GM19328 (cell line): ENCODE measurements at regions not wholly inside any gene's neighbourhood (a gene's known extent, or its start where the extent isn't known, plus 50 kb on each side); places are given as distances from the start of the nearest gene placed in this dataset.
A peak's percentile ranks its signal among the peaks of the same experiment; 100 is the strongest.

ENCODE experiments used
- ATAC-seq: cut with Tn5 transposase; IDR thresholded peaks from one replicate; pipeline ENCODE4 v1.9.1; 2021; ENCODE audit warnings: mild to moderate bottlenecking, moderate library complexity; ENCODE audit not compliant: unreplicated experiment

DNA sequence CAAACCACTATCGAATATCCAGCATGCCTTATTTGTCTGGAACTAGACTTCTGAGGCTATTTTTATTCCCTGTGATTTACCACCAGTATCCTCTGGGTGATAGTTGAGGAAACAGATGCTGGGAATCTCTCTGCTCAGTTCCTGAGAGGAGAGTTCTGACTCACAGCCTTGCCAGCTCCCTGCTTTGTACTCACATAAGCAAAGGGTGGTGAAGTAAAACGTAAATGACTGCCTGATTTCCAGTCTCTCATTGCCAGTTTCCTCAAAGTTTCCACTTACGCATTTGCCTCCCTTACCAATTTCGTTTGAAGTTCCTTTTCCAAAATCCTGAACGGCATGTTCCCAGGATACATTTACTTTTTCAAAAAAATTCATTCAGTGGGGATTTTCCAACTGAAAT lies 69.2 kb upstream of the HNRNPA3 start:
- no peak for ATAC-seq

DNA sequence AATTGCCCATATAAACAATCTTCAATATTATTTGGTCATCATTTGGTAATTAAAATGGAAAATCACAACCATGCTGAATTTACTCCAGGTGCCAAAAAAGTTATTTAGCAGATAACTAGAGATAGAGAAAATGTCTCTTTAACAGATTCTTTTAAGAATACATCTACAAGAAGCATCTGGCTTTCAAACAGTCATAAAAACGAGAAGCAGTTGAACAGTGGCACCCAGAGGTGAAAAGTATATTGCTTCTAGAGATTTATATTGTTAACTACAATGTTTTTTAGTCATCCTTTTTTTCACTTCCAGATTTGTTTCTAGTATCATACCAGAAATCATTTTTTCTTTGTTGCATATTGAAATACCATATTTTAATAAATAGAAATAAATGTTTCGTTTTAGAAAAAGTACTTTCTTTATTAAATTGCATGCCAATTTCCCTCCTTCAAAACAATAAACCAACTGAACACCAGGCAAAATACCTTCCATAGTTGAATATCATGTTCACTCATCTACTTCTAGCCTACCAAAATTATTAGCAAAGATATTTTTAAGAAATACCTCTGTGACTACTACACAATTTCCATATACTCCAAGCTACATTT lies 65.4 kb upstream of the HNRNPA3 start:
- peak; percentile 50 for ATAC-seq

DNA sequence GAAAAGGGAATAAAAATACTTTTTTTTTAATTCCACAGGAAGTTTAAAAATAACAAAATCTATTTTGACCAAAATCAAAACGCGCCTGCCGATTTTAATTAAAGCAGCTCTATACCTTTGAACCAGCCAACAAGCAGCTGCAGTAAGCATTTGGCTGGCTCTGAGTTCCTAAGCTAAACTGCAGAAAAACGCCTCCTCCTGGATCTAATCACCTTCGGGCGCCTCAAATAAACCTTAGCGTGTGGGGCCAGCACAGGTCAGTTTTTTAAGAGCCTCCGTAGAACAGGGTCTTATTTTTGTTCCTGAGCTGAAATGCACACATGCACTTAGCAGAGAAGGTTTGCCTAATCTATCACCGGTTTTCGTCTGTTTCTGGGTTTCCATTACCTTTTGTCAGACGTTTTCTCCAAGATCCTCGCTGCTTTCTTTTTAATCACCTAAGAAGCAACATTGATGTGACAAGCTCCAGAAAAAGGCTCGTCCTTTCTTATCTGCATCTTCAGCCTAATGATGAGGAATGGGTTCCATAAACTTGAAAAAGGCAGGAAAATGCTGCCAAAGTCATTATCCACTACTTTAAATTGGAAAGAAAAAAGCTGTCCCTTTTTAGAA lies 64.7 kb upstream of the HNRNPA3 start:
- ATAC-seq = no peak

DNA sequence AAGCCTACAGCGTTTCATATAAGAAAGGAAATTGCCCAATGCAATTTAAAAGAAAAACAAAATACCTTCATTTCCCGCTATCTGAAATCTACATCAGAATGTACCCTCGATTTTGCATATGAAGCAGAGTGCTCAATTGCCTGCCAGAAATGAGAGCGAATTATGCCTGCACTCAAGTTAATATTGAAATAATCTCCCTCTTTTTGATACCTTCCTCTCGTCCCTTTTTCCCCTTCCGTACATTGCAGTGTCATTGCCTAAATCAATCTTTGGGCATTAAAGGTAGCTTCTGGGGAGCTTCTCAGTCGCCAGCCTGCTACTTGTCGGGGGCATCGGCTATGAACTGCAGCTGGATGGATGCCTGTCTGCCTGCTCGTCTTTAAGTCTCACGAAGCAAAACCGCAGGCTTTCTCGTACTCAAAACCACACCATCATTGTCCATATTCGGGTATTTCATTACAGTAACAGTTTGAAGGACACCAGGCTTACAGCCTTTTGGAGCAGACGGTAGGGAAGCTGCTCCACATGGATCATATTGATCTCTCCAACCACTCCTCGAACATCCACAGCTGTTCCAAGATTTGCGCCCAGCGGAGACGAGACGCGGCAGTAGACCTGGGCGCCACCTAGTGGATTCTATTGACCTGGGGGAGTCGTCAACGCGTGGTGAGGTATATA lies 64.0 kb upstream of the HNRNPA3 start:
- peak; percentile 72 for ATAC-seq

DNA sequence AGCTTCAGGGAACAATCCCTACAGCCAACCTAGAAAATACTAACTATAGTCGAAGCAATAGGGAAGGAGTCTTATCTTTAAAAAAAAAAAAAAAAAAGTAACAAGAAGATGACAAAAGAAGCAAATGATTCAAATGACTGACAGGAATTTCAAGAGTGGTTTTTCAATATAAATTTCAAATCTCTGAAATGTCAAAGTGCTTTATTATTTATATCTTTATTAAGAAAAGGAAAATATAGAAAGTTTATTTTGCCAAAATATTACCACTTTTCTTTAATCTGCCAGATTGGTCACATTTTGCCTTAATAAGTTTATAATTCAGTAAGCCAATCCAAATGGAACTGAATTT lies 63.5 kb upstream of the HNRNPA3 start:
- no peak for ATAC-seq

DNA sequence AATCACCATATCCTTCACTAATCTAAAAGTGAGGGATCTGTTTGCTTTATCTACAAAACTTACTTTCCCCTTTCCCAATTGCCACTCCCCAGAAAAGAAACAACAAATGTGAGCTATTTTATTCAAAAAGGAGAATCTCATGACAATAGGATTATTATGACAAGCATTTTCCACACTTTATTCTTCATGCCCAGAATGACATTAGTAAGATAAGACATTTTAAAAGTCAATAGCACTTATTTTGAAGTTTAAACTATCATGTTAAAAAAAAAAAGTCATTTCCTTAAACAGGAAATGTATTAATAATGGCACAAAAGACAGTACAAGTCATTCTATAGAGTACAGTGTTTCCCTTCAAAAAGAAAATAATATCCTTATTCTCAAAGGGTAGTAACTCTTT lies 58.8 kb upstream of the HNRNPA3 start:
- ATAC-seq = no peak

DNA sequence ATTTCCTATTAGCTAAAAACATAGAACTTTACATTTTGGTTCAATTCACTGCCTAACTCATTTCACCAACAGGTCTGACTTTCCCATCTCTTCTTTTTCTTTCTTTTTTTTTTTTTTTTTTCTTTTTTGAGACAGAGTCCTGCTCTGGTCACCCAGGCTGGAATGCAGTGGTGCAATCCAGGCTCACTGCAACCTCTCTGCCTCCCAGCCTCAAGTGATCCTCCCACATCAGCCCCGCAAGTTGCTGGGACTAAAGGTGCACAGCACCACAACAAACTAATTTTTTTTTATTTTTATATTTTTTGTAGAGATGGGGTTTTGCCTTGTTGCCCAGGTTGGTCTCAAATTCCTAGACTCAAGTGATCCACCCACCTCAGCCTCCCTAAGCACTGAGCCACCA lies 57.8 kb upstream of the HNRNPA3 start:
- no peak for ATAC-seq

DNA sequence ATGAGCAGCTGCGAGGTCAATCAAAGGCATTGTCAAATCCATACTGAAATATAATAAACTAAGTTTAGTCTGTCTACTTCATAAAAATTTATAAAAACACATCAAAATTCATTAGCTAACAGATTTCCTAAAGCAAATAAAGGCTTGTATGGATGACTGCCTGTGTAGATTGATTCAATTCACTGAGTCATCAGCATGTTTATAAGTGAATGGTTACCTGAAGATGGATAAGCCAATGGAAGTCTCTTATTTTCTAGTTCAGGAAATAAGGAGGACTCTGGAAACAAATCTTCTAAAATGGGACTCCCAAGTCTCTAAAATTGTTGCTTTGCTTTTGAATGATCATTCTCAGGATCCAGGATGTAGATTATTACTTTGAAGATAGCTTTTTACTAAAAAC lies 57.0 kb upstream of the HNRNPA3 start:
- no peak for ATAC-seq

DNA sequence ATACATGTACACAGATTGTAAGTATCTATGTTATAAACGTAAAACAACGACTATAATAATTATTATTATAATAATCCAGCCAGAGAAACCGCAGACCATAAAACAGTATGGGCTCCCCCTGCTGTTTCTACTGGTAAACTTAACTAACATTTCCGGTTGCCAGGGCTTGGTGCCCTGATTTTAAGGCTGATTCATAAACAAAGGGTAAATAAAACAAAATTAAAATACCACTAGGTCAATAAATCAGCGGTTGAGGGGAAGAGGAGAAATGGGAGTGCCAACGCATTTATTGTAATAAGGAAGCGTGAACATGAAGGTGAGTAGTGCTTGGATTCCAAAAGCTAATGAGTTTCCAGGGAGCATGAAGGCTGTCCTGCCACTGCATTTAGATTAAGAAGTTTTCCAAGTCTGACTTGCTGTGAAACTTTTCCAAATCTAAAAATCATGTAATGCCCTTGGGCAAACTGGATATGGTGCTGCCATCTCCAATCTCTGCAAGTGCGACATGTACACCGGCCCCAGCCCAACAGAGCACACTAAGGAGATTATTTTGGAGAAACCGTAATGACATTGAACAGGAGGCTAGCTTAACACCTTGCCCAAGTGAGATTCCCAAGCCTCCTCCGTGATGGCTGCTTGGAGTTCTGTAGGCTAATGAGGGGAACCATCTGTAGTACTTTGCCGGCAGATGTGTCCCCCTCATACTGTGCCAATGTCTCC lies 50.7 kb upstream of the HNRNPA3 start:
- ATAC-seq = no peak
